Activated CD8-positive, alpha-beta memory T cell treated with anti-CD3 and anti-CD28 coated beads for 36 hours (primary cell): ENCODE measurements at regions not wholly inside any gene's neighbourhood (a gene's known extent, or its start where the extent isn't known, plus 50 kb on each side); places are given as distances from the start of the nearest gene placed in this dataset.
"Not testable (repeated sequence)": the region's sequence is repeated elsewhere in the genome, so short reads cannot be mapped to it uniquely, and the experiment has no call there.

Experiments used
- CTCF ChIA-PET: fragments of 350-600 bp; sonication (Branson Sonifier 250); formaldehyde crosslinking; loops from one replicate; lab custom pipeline; 2021; ENCODE audit warnings: antibody characterized with exemption; lab: Charles Lee
- POLR2A ChIA-PET: fragments of 350-600 bp; sonication (Branson Sonifier 250); formaldehyde crosslinking; loops from one replicate; lab custom pipeline; 2021; ENCODE audit warnings: antibody characterized with exemption; lab: Charles Lee

DNA sequence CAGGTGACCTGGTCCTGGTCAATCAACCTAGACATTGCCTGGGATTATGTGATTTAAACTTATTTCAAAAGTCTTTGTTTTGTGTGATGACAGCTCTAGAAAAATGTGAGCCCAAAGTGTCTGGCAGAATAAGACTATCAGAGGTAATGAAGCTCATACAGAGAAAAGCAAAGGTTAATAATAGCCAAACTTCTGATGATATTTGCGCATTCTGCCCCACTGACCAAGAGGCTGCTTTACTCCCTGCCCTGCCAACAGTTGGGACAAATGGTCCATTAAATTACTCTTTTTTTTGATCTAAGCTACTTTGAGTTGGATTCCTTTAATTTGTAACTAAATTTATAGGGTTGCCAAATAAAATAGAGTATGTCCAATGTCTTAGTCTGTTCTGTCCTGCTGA, 911.2 kb downstream of the MCTP2 start:
- POLR2A ChIA-PET: no interaction called here
- CTCF ChIA-PET: no interaction called here

- ChIA-PET POLR2A (no interaction called here), CTCF (no interaction called here)
Observed at GRCh38 chr15:95146481-95146880, 915.1 kb downstream of the MCTP2 start.

- ChIA-PET CTCF (no interaction called here), POLR2A (no interaction called here)
Observed at GRCh38 chr15:95148183-95148582, 916.8 kb downstream of the MCTP2 start.

GRCh38 chr15:95149036-95149435, 917.7 kb downstream of the MCTP2 start:
- CTCF ChIA-PET: no interaction called here
- POLR2A ChIA-PET: no interaction called here

GRCh38 chr15:95149771-95150170, 918.4 kb downstream of the MCTP2 start:
- ChIA-PET POLR2A (no interaction called here), CTCF (no interaction called here)

DNA sequence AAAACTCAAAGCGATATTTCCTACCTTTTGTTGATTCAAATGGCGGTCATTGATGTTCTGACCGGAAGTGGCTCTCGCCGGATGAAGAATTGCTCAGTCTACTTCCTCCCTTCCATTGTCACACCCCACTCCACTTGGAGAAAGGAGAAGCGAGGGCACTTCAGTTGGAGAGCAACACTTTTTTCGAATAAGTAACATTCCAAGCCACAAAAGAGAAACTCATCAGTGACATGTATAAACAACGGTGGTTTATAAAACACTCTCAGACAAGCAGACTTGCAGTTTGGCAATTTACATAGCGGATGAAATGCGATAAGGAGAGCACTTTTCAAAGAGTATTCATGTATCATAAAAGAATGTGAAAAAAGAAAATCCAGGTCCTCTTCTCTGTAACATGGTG, 919.1 kb downstream of the MCTP2 start:
- CTCF ChIA-PET: no interaction called here
- POLR2A ChIA-PET: no interaction called here

DNA sequence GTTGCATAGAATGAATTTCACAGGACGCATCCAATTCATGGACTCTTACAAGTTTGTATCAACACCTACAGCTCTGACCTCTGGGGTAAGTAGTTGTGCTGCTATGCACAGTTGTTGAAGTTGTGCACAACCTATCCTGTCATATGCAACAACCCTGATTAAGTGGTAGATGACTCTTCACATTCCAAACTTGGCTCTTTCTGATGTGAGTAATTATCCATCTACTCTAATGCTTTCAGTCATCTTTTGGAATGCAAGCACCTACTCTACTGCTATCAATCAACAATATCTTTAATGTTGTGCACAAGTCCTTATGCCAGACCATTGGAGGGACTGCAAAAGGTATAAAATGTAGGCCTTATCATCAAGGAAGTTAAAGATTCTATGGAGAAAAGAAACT, 921.4 kb downstream of the MCTP2 start:
- CTCF ChIA-PET: no interaction called here
- POLR2A ChIA-PET: no interaction called here

DNA sequence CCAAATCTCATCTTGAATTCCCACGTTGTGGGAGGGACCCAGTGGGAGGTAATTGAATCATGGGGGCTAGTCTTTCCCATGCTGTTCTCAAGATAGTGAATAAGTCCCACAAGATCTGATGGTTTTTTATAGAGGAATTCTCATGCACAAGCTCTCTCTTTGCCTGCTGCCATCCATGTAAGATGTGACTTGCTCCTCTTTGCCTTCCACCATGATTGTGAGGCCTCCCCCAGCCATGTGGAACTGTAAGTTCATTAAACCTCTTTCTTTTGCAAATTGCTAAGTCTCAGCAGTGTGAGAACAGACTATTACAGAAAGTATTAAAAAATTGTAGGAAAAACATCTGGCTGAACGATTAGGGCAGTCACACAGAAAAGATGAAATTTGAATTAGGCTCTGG, 921.8 kb downstream of the MCTP2 start:
- CTCF ChIA-PET, POLR2A ChIA-PET: not testable (repeated sequence)

DNA sequence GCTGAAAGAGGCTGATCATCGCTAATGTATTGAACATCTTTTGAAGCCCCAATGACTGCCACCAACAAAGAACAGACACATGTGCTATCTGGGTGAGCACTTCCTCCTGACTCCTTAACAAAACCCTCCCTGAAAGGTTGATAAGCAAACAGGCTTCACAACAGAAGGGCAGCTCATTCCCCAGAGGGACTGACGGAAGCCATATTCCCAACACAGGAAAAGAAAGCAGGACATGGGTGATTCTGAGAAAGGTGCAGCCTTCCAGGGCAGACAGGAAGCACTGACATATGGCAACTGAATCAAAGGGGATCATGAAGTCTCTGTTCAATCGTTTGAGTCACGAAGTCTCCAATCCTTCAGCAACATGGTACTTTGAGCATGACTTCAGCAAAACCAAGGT, 929.0 kb downstream of the MCTP2 start:
- ChIA-PET CTCF (no interaction called here), POLR2A (no interaction called here)

DNA sequence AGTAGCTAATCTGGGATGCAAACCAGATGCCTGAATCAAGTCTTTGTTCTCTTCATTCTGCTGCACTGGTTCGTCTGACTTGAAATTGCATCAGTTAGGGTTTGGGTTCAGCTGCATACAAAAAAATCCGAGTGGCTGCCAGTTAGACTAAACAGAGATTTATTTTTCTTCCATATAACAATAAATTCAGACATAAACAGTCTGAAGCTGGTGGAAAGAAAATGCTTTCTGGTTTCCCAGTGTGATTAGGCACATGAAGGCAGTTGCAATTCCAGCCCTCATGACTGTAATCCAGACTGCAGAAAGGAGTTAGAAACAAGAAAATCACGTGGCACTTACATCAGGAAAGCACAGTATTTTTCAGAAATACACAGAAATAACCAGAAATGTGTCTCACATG, 930.7 kb downstream of the MCTP2 start:
- POLR2A ChIA-PET: no interaction called here
- CTCF ChIA-PET: no interaction called here

DNA sequence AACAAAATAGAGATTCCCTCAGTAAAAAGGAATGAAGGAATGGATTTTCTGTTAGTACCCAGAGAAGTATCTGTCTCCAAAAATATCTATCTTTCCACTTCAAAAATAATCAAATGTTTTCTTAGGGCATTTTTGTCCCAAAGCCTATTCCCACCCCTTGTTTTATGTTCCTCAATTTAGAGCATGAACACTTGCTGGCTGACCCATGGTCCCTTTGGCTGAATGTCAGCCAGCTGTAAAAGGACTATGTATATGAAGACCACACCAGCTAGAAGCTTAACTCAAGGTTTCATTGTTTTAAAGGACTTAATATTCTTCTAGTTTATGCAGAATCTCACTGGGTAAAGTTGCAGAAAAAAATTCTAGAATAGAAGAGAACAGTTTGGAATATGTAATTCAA, 931.2 kb downstream of the MCTP2 start:
- ChIA-PET CTCF (no interaction called here), POLR2A (no interaction called here)

GRCh38 chr15:95162967-95163531, 931.7 kb downstream of the MCTP2 start:
- ChIA-PET POLR2A (no interaction called here), CTCF (no interaction called here)

- CTCF ChIA-PET: no interaction called here
- POLR2A ChIA-PET: no interaction called here
Observed at GRCh38 chr15:95168152-95168551, 936.8 kb downstream of the MCTP2 start.

- POLR2A ChIA-PET: no interaction called here
- CTCF ChIA-PET: no interaction called here
Observed at GRCh38 chr15:95168951-95169431, 937.6 kb downstream of the MCTP2 start.

GRCh38 chr15:95169541-95170459, 938.4 kb downstream of the MCTP2 start:
- ChIA-PET POLR2A (no interaction called here), CTCF (no interaction called here)

GRCh38 chr15:95170561-95171380, 939.4 kb downstream of the MCTP2 start:
- ChIA-PET POLR2A (no interaction called here), CTCF (no interaction called here)

GRCh38 chr15:95171564-95171963, 940.2 kb downstream of the MCTP2 start:
- CTCF ChIA-PET: no interaction called here
- POLR2A ChIA-PET: no interaction called here

- CTCF ChIA-PET: no interaction called here
- POLR2A ChIA-PET: no interaction called here
Observed at GRCh38 chr15:95174301-95175259, 943.2 kb downstream of the MCTP2 start.

- POLR2A ChIA-PET: no interaction called here
Observed at GRCh38 chr15:95175914-95176658, 944.7 kb downstream of the MCTP2 start.

More at GRCh38 chr15:95175914-95176658, 944.7 kb downstream of the MCTP2 start:
- CTCF ChIA-PET: no interaction called here
